AG10803 (cell line): ENCODE measurements at regions not wholly inside any gene's neighbourhood (a gene's known extent, or its start where the extent isn't known, plus 50 kb on each side); places are given as distances from the start of the nearest gene placed in this dataset.
"Not testable (repeated sequence)": the region's sequence is repeated elsewhere in the genome, so short reads cannot be mapped to it uniquely, and the experiment has no call there.

Experiments used
- DNase-seq: peaks from one replicate; pipeline ENCODE4 v3.0.0; 2010; ENCODE audit warnings: low read depth
- H3K4me3 ChIP-seq: 2 replicates; pipeline ENCODE4 v1.5.1; 2011; ENCODE audit warnings: mild to moderate bottlenecking, low read length, control low read depth
- CTCF ChIP-seq: conservative IDR thresholded peaks from 2 replicates; pipeline ENCODE4 v1.5.1; 2011; ENCODE audit warnings: mild to moderate bottlenecking, low read length, control low read depth, inconsistent platforms

DNA sequence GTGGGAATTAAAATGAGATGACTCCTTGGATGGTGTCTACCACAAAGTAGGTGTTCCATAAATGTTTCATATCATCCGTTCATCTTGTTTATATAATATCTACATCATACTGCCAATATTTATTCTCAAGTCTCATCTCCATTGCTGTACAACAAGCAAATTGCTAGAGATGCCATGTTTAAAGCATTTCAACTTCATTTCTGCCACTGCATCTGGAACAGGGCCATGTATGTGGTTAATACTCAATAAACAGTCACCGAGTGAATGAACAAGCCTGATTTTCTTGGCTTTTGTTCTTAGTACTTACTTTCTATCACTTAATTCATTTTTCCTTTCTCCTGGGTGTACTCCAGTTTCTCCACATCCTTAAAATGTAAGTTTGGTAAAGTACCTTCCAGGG lies 107.6 kb downstream of the KCNJ2 start:
- no peak for DNase-seq
- no peak for TF ChIP-seq CTCF
- H3K4me3 ChIP-seq, result no peak overlapping the region

- H3K4me3 ChIP-seq, result no peak overlapping the region
- TF ChIP-seq CTCF, result no peak
- no peak for DNase-seq
Observed at GRCh38 chr17:70278844-70279462, 109.6 kb downstream of the KCNJ2 start.

GRCh38 chr17:70286391-70286790 lies 117.1 kb downstream of the KCNJ2 start:
- no peak for TF ChIP-seq CTCF
- H3K4me3 ChIP-seq, result no peak overlapping the region
- no peak for DNase-seq

- H3K4me3 ChIP-seq, result no peak overlapping the region
- TF ChIP-seq CTCF, result no peak
- no peak for DNase-seq
Observed at GRCh38 chr17:70288540-70289290, 119.4 kb downstream of the KCNJ2 start.

GRCh38 chr17:70290770-70291169 lies 121.4 kb downstream of the KCNJ2 start:
- TF ChIP-seq CTCF, result no peak
- DNase-seq, result no peak
- H3K4me3 ChIP-seq, result no peak overlapping the region

- no peak for TF ChIP-seq CTCF
- no peak overlapping the region for H3K4me3 ChIP-seq
- peak; percentile 3 for DNase-seq
Observed at GRCh38 chr17:70292366-70292765, 123.0 kb downstream of the KCNJ2 start.

DNA sequence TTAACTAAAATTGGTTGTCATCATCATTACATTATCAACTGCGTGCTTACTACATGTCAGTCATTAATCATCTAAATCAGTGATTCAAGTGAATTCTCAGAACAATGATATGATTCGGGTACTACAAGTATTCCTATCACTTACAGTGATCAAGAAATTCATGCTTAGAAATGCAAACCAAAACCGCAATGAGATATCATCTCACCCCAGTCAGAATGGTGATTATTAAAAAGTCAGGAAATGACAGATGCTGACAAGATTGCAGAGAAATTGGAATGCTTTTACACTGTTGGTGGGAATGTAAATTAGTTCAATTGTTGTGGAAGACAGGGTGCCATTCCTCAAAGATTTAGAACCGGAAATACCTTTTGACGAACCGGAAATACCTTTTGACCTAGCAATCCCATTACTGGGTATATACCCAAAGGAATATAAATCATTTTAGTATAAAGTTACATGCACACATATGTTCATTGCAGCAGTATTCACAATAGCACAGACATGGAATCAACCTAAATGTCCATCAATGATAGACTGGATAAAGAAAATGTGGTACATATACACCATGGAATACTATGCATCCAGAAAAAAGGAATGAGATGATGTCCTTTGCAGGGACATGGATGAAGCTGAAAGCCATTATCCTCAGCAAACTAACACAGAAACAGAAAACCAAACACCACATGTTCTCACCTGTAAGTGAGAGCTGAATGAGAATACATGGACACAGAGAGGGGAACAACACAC lies 124.4 kb downstream of the KCNJ2 start:
- not testable (repeated sequence) for H3K4me3 ChIP-seq, DNase-seq
